Endodermal cell (in vitro differentiated cells): ENCODE measurements at regions not wholly inside any gene's neighbourhood (a gene's known extent, or its start where the extent isn't known, plus 50 kb on each side); places are given as distances from the start of the nearest gene placed in this dataset.

Source experiments
- DNase-seq: peaks from one replicate; pipeline ENCODE4 v3.0.0-alpha.2; 2017
- H3K27ac ChIP-seq: 2 replicates; pipeline ENCODE4 v1.5.1; 2013; ENCODE audit warnings: mild to moderate bottlenecking, low read depth, low read length, moderate library complexity
- H3K27me3 ChIP-seq: 2 replicates; pipeline ENCODE4 v1.6.1; 2013; ENCODE audit warnings: mild to moderate bottlenecking, low read length, moderate library complexity; ENCODE audit not compliant: insufficient read depth, control insufficient read depth, poor library complexity, severe bottlenecking
- H3K36me3 ChIP-seq: 2 replicates; pipeline ENCODE4 v1.7.0; 2013; ENCODE audit warnings: mild to moderate bottlenecking, low read length, moderate library complexity; ENCODE audit not compliant: control insufficient read depth, insufficient read depth
- H3K4me1 ChIP-seq: one replicate; pipeline ENCODE4 v1.7.0; 2013; ENCODE audit warnings: low read length; ENCODE audit not compliant: control insufficient read depth, insufficient read depth
- H3K4me3 ChIP-seq: 2 replicates; pipeline ENCODE4 v1.5.1; 2013; ENCODE audit warnings: mild to moderate bottlenecking, low read length, moderate library complexity
- H3K9ac ChIP-seq: 2 replicates; pipeline ENCODE4 v1.6.1; 2013; ENCODE audit warnings: mild to moderate bottlenecking, low read length, moderate library complexity; ENCODE audit not compliant: poor library complexity, severe bottlenecking; ENCODE audit errors: extremely low read depth
- H3K9me3 ChIP-seq: 2 replicates; pipeline ENCODE4 v1.6.1; 2013; ENCODE audit warnings: mild to moderate bottlenecking, low read length, moderate library complexity; ENCODE audit not compliant: control insufficient read depth
- H3K27ac Mint-ChIP-seq: 2 replicates; pipeline ENCODE4 v1.8.0; 2020; ENCODE audit warnings: mixed read lengths
- H3K27me3 Mint-ChIP-seq: 2 replicates; pipeline ENCODE4 v1.8.0; 2021; ENCODE audit warnings: mild to moderate bottlenecking, mixed read lengths; ENCODE audit not compliant: insufficient read depth
- H3K36me3 Mint-ChIP-seq: 2 replicates; pipeline ENCODE4 v1.8.0; 2020; ENCODE audit warnings: low read depth, mixed read lengths
- H3K4me1 Mint-ChIP-seq: 2 replicates; pipeline ENCODE4 v1.8.0; 2020; ENCODE audit warnings: mixed read lengths
- H3K4me3 Mint-ChIP-seq: 2 replicates; pipeline ENCODE4 v1.8.0; 2020; ENCODE audit warnings: mild to moderate bottlenecking, moderate library complexity, mixed read lengths
- H3K9me3 Mint-ChIP-seq: 2 replicates; pipeline ENCODE4 v1.8.0; 2020; ENCODE audit warnings: mild to moderate bottlenecking, mixed read lengths
- CTCF ChIP-seq: fragments of 200-600 bp; sonication (generic); conservative IDR thresholded peaks from 2 replicates; pipeline ENCODE4 v1.5.0; 2021; ENCODE audit warnings: antibody characterized with exemption, mild to moderate bottlenecking
- WGBS, 2 experiments: methylation state at CpG; one replicate each; pipeline versions ENCODE4 v1.1.5 to v1.1.7; 2013; ENCODE audit warnings: missing lambda C conversion rate in 2 of 2, mixed read lengths in 1 of 2; ENCODE audit not compliant: insufficient coverage in 1 of 2, insufficient read length in 1 of 2; 5-methylcytosine and 5-hydroxymethylcytosine counted together

GRCh38 chr11:70608568-70609470 lies 210.5 kb downstream of the CTTN start:
- TF ChIP-seq CTCF: no peak
- Mint-ChIP-seq H3K27ac (no peak overlapping the region), H3K36me3 (no peaks in the 10 kb centered on the region), H3K4me3 (no peak overlapping the region), H3K27me3 (no peaks in the 10 kb centered on the region), H3K9me3 (no peaks in the 10 kb centered on the region), H3K4me1 (peaks cover 10% of the 10 kb centered on the region)
- WGBS, 2 experiments: 74 to 82% methylated on average over 31 to 35 of the region's 35 CpGs
- Histone ChIP-seq H3K36me3 (no peaks in the 10 kb centered on the region), H3K9ac (no peak overlapping the region), H3K27ac (peak overlapping the region; percentile 77), H3K9me3 (no peaks in the 10 kb centered on the region), H3K4me1 (no peaks in the 10 kb centered on the region), H3K27me3 (no peaks in the 10 kb centered on the region), H3K4me3 (no peak overlapping the region)
- DNase-seq: no peak

- 61 to 64% methylated on average over 19 to 22 of the region's 22 CpGs for WGBS, 2 experiments
- TF ChIP-seq CTCF: no peak
- no peak overlapping the region for H3K4me3 ChIP-seq
- no peaks in the 10 kb centered on the region for H3K9me3 ChIP-seq
- no peaks in the 10 kb centered on the region for H3K27me3 ChIP-seq
- no peak overlapping the region for H3K9ac ChIP-seq
- Mint-ChIP-seq H3K36me3 (no peaks in the 10 kb centered on the region), H3K27ac (no peak overlapping the region), H3K27me3 (no peaks in the 10 kb centered on the region), H3K4me3 (no peak overlapping the region), H3K4me1 (peaks cover 10% of the 10 kb centered on the region), H3K9me3 (no peaks in the 10 kb centered on the region)
- H3K27ac ChIP-seq: peak overlapping the region; percentile 41
- H3K36me3 ChIP-seq: no peaks in the 10 kb centered on the region
- no peak for DNase-seq
- no peaks in the 10 kb centered on the region for H3K4me1 ChIP-seq
Observed at GRCh38 chr11:70610566-70611565, 212.5 kb downstream of the CTTN start.

GRCh38 chr11:70611821-70612220 lies 213.5 kb downstream of the CTTN start:
- H3K4me3 Mint-ChIP-seq: no peak overlapping the region
- H3K27ac Mint-ChIP-seq: no peak overlapping the region

More at GRCh38 chr11:70611821-70612220, 213.5 kb downstream of the CTTN start:
- no peaks in the 10 kb centered on the region for H3K36me3 Mint-ChIP-seq
- no peaks in the 10 kb centered on the region for H3K36me3 ChIP-seq
- no peak overlapping the region for H3K4me3 ChIP-seq
- no peaks in the 10 kb centered on the region for H3K4me1 ChIP-seq
- no peaks in the 10 kb centered on the region for H3K9me3 Mint-ChIP-seq
- no peak overlapping the region for H3K9ac ChIP-seq
- WGBS, 2 experiments: 61 to 77% methylated on average over 3 to 14 of the region's 14 CpGs
- no peaks in the 10 kb centered on the region for H3K27me3 ChIP-seq
- DNase-seq: no peak
- H3K9me3 ChIP-seq: no peaks in the 10 kb centered on the region
- H3K27ac ChIP-seq: no peak overlapping the region
- no peaks in the 10 kb centered on the region for H3K27me3 Mint-ChIP-seq
- peaks cover 10% of the 10 kb centered on the region for H3K4me1 Mint-ChIP-seq
- no peak for TF ChIP-seq CTCF
